IMR-90 (cell line): ENCODE measurements at regions not wholly inside any gene's neighbourhood (a gene's known extent, or its start where the extent isn't known, plus 50 kb on each side); places are given as distances from the start of the nearest gene placed in this dataset.

ENCODE experiments used
- ATAC-seq: fragments of 200-7000 bp; cut with Tn5 transposase; 2 replicates; pipeline ENCODE4 v1.9.1; 2020; ENCODE audit warnings: low read depth, mild to moderate bottlenecking, moderate library complexity
- BruUV-seq: library from RNA; stranded (reverse); fragments of 400-500 nt; replicated peaks from 2 replicates; lab custom pipeline; 2021; lab: Mats Ljungman, UMichigan
- CTCF ChIA-PET: fragments of 300-600 bp; formaldehyde crosslinking; extraction: SDS; loops from one replicate; lab custom pipeline; 2021; ENCODE audit warnings: antibody characterized with exemption; lab: Yijun Ruan, JAX
- POLR2A ChIA-PET: fragments of 300-600 bp; sonication (Branson Sonifier 250); formaldehyde crosslinking; loops from one replicate; lab custom pipeline; 2022; ENCODE audit warnings: antibody characterized with exemption; ENCODE audit not compliant: unreplicated experiment; lab: Charles Lee
- DNase-seq: peaks from one replicate; pipeline ENCODE4 v3.0.0; 2013
- H2AFZ ChIP-seq: replicated peaks from 2 replicates; pipeline ENCODE3; 2013; ENCODE audit warnings: low read length, mild to moderate bottlenecking; ENCODE audit not compliant: poor library complexity
- H2AK5ac ChIP-seq: 2 replicates; pipeline ENCODE4 v1.6.1; 2013; ENCODE audit warnings: low read depth, low read length, inconsistent platforms
- H2AK9ac ChIP-seq: replicated peaks from 2 replicates; pipeline ENCODE3; 2013; ENCODE audit warnings: mild to moderate bottlenecking, low read depth, low read length, moderate library complexity; ENCODE audit not compliant: poor library complexity
- H2BK120ac ChIP-seq: 2 replicates; pipeline ENCODE4 v1.6.1; 2013; ENCODE audit warnings: low read depth, low read length, inconsistent platforms
- H2BK15ac ChIP-seq: 3 replicates; pipeline ENCODE4 v1.6.1; 2013; ENCODE audit warnings: low read depth, low read length, inconsistent platforms
- H2BK20ac ChIP-seq: 2 replicates; pipeline ENCODE4 v1.6.1; 2013; ENCODE audit warnings: low read depth, mild to moderate bottlenecking, inconsistent platforms, low read length, moderate library complexity
- H2BK5ac ChIP-seq: 2 replicates; pipeline ENCODE4 v1.6.1; 2013; ENCODE audit warnings: mild to moderate bottlenecking, low read depth, low read length, inconsistent platforms; ENCODE audit not compliant: poor library complexity, severe bottlenecking
- H3K14ac ChIP-seq: replicated peaks from 2 replicates; pipeline ENCODE4 v1.6.1; 2013; ENCODE audit warnings: low read depth, low read length, inconsistent platforms
- H3K18ac ChIP-seq: 2 replicates; pipeline ENCODE4 v1.6.1; 2013; ENCODE audit warnings: low read depth, low read length, control low read depth
- H3K23ac ChIP-seq: 2 replicates; pipeline ENCODE4 v1.6.1; 2013; ENCODE audit warnings: low read depth, low read length, inconsistent platforms
- H3K27ac ChIP-seq: 2 replicates; pipeline ENCODE4 v1.5.1; 2013; ENCODE audit warnings: mild to moderate bottlenecking, control low read depth, low read length; ENCODE audit not compliant: insufficient read depth
- H3K27me3 ChIP-seq: 2 replicates; pipeline ENCODE4 v1.6.1; 2013; ENCODE audit warnings: low read length; ENCODE audit not compliant: control insufficient read depth, insufficient read depth
- H3K36me3 ChIP-seq: 2 replicates; pipeline ENCODE4 v1.6.1; 2013; ENCODE audit warnings: low read length, mixed read lengths; ENCODE audit not compliant: control insufficient read depth, insufficient read depth
- H3K4ac ChIP-seq: 2 replicates; pipeline ENCODE4 v1.6.1; 2013; ENCODE audit warnings: low read depth, low read length, inconsistent platforms
- H3K4me1 ChIP-seq: 2 replicates; pipeline ENCODE4 v1.6.1; 2013; ENCODE audit warnings: low read length, mixed read lengths; ENCODE audit not compliant: control insufficient read depth, insufficient read depth
- H3K4me2 ChIP-seq: 2 replicates; pipeline ENCODE4 v1.6.1; 2013; ENCODE audit warnings: low read depth, mild to moderate bottlenecking, control low read depth, low read length, moderate library complexity
- H3K4me3 ChIP-seq: 2 replicates; pipeline ENCODE4 v1.5.1; 2013; ENCODE audit warnings: low read depth, mild to moderate bottlenecking, control low read depth, low read length, moderate library complexity; ENCODE audit not compliant: insufficient read depth
- H3K56ac ChIP-seq: 2 replicates; pipeline ENCODE4 v1.6.1; 2013; ENCODE audit warnings: low read length, inconsistent platforms; ENCODE audit not compliant: insufficient read depth; ENCODE audit errors: extremely low read depth
- H3K79me1 ChIP-seq, 2 experiments: 2 replicates each; pipeline ENCODE4 v1.6.1; 2013; ENCODE audit warnings: low read length in 2 of 2, inconsistent platforms in 1 of 2, low read depth in 1 of 2
- H3K9ac ChIP-seq: 2 replicates; pipeline ENCODE4 v1.6.1; 2013; ENCODE audit warnings: low read depth, low read length, control low read depth
- H3K9me1 ChIP-seq: 2 replicates; pipeline ENCODE4 v1.6.1; 2013; ENCODE audit warnings: low read length, inconsistent platforms; ENCODE audit not compliant: insufficient read depth
- H3K9me3 ChIP-seq: 2 replicates; pipeline ENCODE4 v1.6.1; 2013; ENCODE audit warnings: low read length; ENCODE audit not compliant: control insufficient read depth, insufficient read depth
- H4K20me1 ChIP-seq: 2 replicates; pipeline ENCODE4 v1.6.1; 2013; ENCODE audit warnings: low read length, inconsistent platforms; ENCODE audit not compliant: insufficient read depth
- H4K5ac ChIP-seq: 2 replicates; pipeline ENCODE4 v1.6.1; 2013; ENCODE audit warnings: mild to moderate bottlenecking, low read depth, low read length, control low read depth
- H4K8ac ChIP-seq, 2 experiments: 2 replicates each; pipeline ENCODE4 v1.6.1; 2013; ENCODE audit warnings: low read depth in 2 of 2, low read length in 2 of 2, control low read depth in 1 of 2, inconsistent platforms in 1 of 2
- H4K91ac ChIP-seq: 2 replicates; pipeline ENCODE4 v1.6.1; 2013; ENCODE audit warnings: low read depth, low read length, inconsistent platforms; ENCODE audit not compliant: insufficient read depth
- FOS ChIP-seq: fragments of 150-350 bp; IDR thresholded peaks from 2 replicates; pipeline ENCODE4 v1.6.1; 2016; ENCODE audit warnings: low read depth, low read length
- MAFK ChIP-seq: IDR thresholded peaks from 2 replicates; pipeline ENCODE4 v1.6.1; 2012; ENCODE audit warnings: low read depth, low read length, improper control_type of control experiment
- MAZ ChIP-seq: IDR thresholded peaks from 2 replicates; pipeline ENCODE4 v1.6.1; 2012; ENCODE audit warnings: low read depth, mild to moderate bottlenecking, low read length, improper control_type of control experiment, moderate library complexity, borderline replicate concordance
- POLR2A ChIP-seq: IDR thresholded peaks from 2 replicates; pipeline ENCODE4 v1.6.1; 2012; ENCODE audit warnings: mild to moderate bottlenecking, low read depth, low read length
- RCOR1 ChIP-seq: IDR thresholded peaks from 2 replicates; pipeline ENCODE4 v1.6.1; 2012; ENCODE audit warnings: mild to moderate bottlenecking, low read length, improper control_type of control experiment; ENCODE audit not compliant: insufficient replicate concordance
- RFX5 ChIP-seq: IDR thresholded peaks from 2 replicates; pipeline ENCODE4 v1.8.0; 2012; ENCODE audit warnings: low read depth, mild to moderate bottlenecking, low read length, moderate library complexity
- SMC3 ChIP-seq: fragments of 150-350 bp; IDR thresholded peaks from 2 replicates; pipeline ENCODE4 v1.6.1; 2016; ENCODE audit warnings: low read depth, mild to moderate bottlenecking, antibody characterized with exemption, low read length, moderate library complexity
- WGBS, 2 experiments: methylation state at CpG; one replicate each; pipeline versions ENCODE4 v1.1.5 to v1.1.7; 2013; ENCODE audit warnings: missing lambda C conversion rate in 2 of 2; ENCODE audit not compliant: insufficient read length in 1 of 2; ENCODE audit errors: extremely low coverage in 2 of 2; 5-methylcytosine and 5-hydroxymethylcytosine counted together
- dilution Hi-C: fragments of 300-500 bp; cut with HindIII; formaldehyde crosslinking; loops from one replicate; pipeline ENCODE4 v1.14.3; 2018; ENCODE audit warnings: low sequenced_read_pairs; ENCODE audit not compliant: unreplicated experiment
- in situ Hi-C: fragments of 300-500 bp; cut with MboI; formaldehyde crosslinking; loops from 3 replicates; pipeline ENCODE4 v1.14.3; 2019; ENCODE audit warnings: low sequenced_read_pairs, inconsistent platforms, mixed read lengths
- intact Hi-C: fragments of 100-400 bp; cut with micrococcal nuclease; formaldehyde crosslinking; loops from 2 replicates; pipeline ENCODE4 v1.10.0; 2022
- TF ChIP-seq, protein P1 (sequence below): fragments of 150-350 bp; IDR thresholded peaks from 2 replicates; pipeline ENCODE4 v1.6.1; 2017; ENCODE audit warnings: mild to moderate bottlenecking, antibody characterized with exemption, low read length, low read depth
- TF ChIP-seq, protein P2 (sequence below): fragments of 150-350 bp; IDR thresholded peaks from 2 replicates; pipeline ENCODE4 v1.6.1; 2016; ENCODE audit warnings: low read depth, mild to moderate bottlenecking, low read length, moderate library complexity, borderline replicate concordance

GRCh38 chr11:135009125-135009524 lies 597.1 kb upstream of the B3GAT1 start:
- Histone ChIP-seq H2BK15ac (no peak overlapping the region), H4K91ac (no peak overlapping the region), H3K27me3 (no peaks in the 10 kb centered on the region), H4K8ac (no peak overlapping the region), H3K14ac (no peak overlapping the region), H3K36me3 (no peaks in the 10 kb centered on the region), H3K4me1 (no peaks in the 10 kb centered on the region), H3K4me3 (no peak overlapping the region), H3K23ac (no peak overlapping the region), H3K9me1 (no peaks in the 10 kb centered on the region), H2AFZ (no peak overlapping the region), H3K27ac (no peak overlapping the region), H2BK5ac (no peak overlapping the region), H3K9me3 (peaks cover 12% of the 10 kb centered on the region; the same call in 1 of the 2 replicates), H4K5ac (no peak overlapping the region), H3K9ac (no peak overlapping the region), H3K4ac (no peak overlapping the region), H2AK9ac (no peak overlapping the region), H4K20me1 (no peaks in the 10 kb centered on the region), H3K18ac (no peak overlapping the region), H3K56ac (no peak overlapping the region), H3K79me1 (no peaks in the 10 kb centered on the region), H2AK5ac (no peak overlapping the region), H2BK120ac (no peak overlapping the region), H2BK20ac (no peak overlapping the region), H3K4me2 (no peak overlapping the region)
- no peak for DNase-seq
- no TSS peak for BruUV-seq
- TF ChIP-seq, protein P1, sequence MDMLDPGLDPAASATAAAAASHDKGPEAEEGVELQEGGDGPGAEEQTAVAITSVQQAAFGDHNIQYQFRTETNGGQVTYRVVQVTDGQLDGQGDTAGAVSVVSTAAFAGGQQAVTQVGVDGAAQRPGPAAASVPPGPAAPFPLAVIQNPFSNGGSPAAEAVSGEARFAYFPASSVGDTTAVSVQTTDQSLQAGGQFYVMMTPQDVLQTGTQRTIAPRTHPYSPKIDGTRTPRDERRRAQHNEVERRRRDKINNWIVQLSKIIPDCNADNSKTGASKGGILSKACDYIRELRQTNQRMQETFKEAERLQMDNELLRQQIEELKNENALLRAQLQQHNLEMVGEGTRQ, result no peak
- TF ChIP-seq POLR2A, result no peak
- TF ChIP-seq, protein P2, sequence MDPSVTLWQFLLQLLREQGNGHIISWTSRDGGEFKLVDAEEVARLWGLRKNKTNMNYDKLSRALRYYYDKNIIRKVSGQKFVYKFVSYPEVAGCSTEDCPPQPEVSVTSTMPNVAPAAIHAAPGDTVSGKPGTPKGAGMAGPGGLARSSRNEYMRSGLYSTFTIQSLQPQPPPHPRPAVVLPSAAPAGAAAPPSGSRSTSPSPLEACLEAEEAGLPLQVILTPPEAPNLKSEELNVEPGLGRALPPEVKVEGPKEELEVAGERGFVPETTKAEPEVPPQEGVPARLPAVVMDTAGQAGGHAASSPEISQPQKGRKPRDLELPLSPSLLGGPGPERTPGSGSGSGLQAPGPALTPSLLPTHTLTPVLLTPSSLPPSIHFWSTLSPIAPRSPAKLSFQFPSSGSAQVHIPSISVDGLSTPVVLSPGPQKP, result no peak
- TF ChIP-seq MAZ, result no peak
- no peak for TF ChIP-seq RFX5
- no peak for TF ChIP-seq FOS
- no peak for TF ChIP-seq MAFK
- no peak for TF ChIP-seq SMC3
- no peak for TF ChIP-seq RCOR1
- intact Hi-C loops, result no loop called here
- WGBS, 2 experiments, result no CpG with 5 or more reads among the region's 6 CpGs
- ChIA-PET POLR2A (no interaction called here), CTCF (no interaction called here)
- dilution Hi-C loops, result no loop called here
- in situ Hi-C loops, result no loop called here
- no peak for ATAC-seq
